ENCODE measurements at regions not wholly inside any gene's neighbourhood (a gene's known extent, or its start where the extent isn't known, plus 50 kb on each side); places are given as distances from the start of the nearest gene placed in this dataset.

GRCh38 chr5:73367650-73368049, 80.9 kb downstream of the FOXD1 start:
- no peak for TF ChIP-seq CTCF (IDR thresholded peaks at IDR 0.05; ENCODE audit: borderline replicate concordance, insufficient read depth, low read depth, low read length)
- no peak overlapping the region for H3K4me3 ChIP-seq (ENCODE audit: low read depth, low read length)

- no peak overlapping the region for H3K4me3 ChIP-seq (ENCODE audit: low read depth, low read length)
- TF ChIP-seq CTCF (IDR thresholded peaks at IDR 0.05; ENCODE audit: borderline replicate concordance, insufficient read depth, low read depth, low read length) = no peak
These were observed 82.4 kb downstream of the FOXD1 start for GRCh38 chr5:73365990-73366667.

- no peak overlapping the region for H3K4me3 ChIP-seq (ENCODE audit: low read depth, low read length)
- no peak for TF ChIP-seq CTCF (IDR thresholded peaks at IDR 0.05; ENCODE audit: borderline replicate concordance, insufficient read depth, low read depth, low read length)
These were observed 83.2 kb downstream of the FOXD1 start for GRCh38 chr5:73365301-73365853.

- no peak overlapping the region for H3K4me3 ChIP-seq (ENCODE audit: low read depth, low read length)
- TF ChIP-seq CTCF (IDR thresholded peaks at IDR 0.05; ENCODE audit: borderline replicate concordance, insufficient read depth, low read depth, low read length) = no peak
These were observed 84.5 kb downstream of the FOXD1 start for GRCh38 chr5:73363911-73364730.

GRCh38 chr5:73359395-73359794, 89.2 kb downstream of the FOXD1 start:
- no peak for TF ChIP-seq CTCF (IDR thresholded peaks at IDR 0.05; ENCODE audit: borderline replicate concordance, insufficient read depth, low read depth, low read length)
- no peak overlapping the region for H3K4me3 ChIP-seq (ENCODE audit: low read depth, low read length)

- no peak for TF ChIP-seq CTCF (IDR thresholded peaks at IDR 0.05; ENCODE audit: borderline replicate concordance, insufficient read depth, low read depth, low read length)
- no peak overlapping the region for H3K4me3 ChIP-seq (ENCODE audit: low read depth, low read length)
These were observed 90.2 kb downstream of the FOXD1 start for GRCh38 chr5:73358366-73358765.
